ENCODE measurements at regions not wholly inside any gene's neighbourhood (a gene's known extent, or its start where the extent isn't known, plus 50 kb on each side); places are given as distances from the start of the nearest gene placed in this dataset.

DNA sequence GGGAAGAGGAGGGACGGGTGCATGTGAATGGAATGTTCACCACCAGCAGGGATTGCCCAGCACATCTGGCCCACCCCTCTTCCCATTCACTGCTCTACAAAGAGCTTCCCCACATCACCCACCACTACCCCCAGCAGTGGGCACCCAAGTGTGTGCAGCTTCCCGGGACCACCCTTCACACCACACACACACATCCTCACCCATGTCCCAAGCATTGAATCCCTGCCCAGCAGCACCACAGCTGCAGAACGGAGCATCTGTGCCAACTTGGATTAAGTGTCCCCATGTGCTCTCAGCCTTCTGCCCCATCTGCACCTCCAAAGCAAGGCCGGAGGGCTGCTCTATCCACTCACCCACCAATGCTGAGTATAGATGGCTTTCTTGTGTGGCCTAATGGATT is 141.4 kb downstream of the PSMG1 start:
- no peak for TF ChIP-seq EZH2 (IDR thresholded peaks at IDR 0.05; ENCODE audit: insufficient read depth, poor library complexity, severe bottlenecking)
- TF ChIP-seq EZH2phosphoT487 (IDR thresholded peaks at IDR 0.05; ENCODE audit: insufficient read depth, low read depth) = no peak

All from GM23248 (cell line).